ENCODE measurements at regions not wholly inside any gene's neighbourhood (a gene's known extent, or its start where the extent isn't known, plus 50 kb on each side); places are given as distances from the start of the nearest gene placed in this dataset.

GRCh38 chr2:133966720-133967304 is 287.1 kb upstream of the MGAT5 start:
- peaks cover 4% of the 10 kb centered on the region for H3K27me3 ChIP-seq (ENCODE audit: control insufficient read depth, insufficient read depth, low read length)

DNA sequence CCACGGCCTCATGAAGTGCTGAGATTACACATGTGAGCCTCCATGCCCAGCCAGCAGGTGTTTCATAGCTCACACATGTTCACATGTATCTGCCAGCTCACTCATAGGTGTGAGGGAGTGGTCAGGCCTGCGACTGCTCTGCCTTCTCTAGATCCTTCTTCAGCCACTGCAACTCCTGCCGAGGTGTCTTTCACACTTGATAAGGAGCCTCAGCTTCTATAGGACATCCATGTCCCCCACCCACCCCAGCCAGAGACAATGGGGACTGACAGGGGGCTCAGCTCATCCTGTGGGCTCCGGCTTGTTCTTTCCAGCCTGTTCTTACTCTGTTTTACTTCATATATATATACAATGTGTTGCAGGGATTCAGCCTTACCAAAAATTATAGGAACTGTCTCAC is 286.5 kb upstream of the MGAT5 start:
- no peak for DNase-seq (ENCODE audit: low read depth)
- Histone ChIP-seq H3K27me3 (ENCODE audit: control insufficient read depth, insufficient read depth, low read length) (peaks cover 4% of the 10 kb centered on the region), H3K36me3 (ENCODE audit: control insufficient read depth, insufficient read depth, low read length) (no peaks in the 10 kb centered on the region), H3K4me3 (ENCODE audit: low read depth, low read length) (no peak overlapping the region)
- TF ChIP-seq CTCF (IDR thresholded peaks at IDR 0.05; ENCODE audit: insufficient read depth, low read length, severe bottlenecking), result no peak
- FAIRE-seq, result no peak

More at GRCh38 chr2:133966720-133967304, 287.1 kb upstream of the MGAT5 start:
- Histone ChIP-seq H3K4me3 (ENCODE audit: low read depth, low read length) (no peak overlapping the region), H3K36me3 (ENCODE audit: control insufficient read depth, insufficient read depth, low read length) (no peaks in the 10 kb centered on the region)
- FAIRE-seq, result no peak
- no peak for DNase-seq (ENCODE audit: low read depth)
- TF ChIP-seq CTCF (IDR thresholded peaks at IDR 0.05; ENCODE audit: insufficient read depth, low read length, severe bottlenecking), result no peak

GRCh38 chr2:133968446-133968845 is 285.4 kb upstream of the MGAT5 start:
- DNase-seq (ENCODE audit: low read depth) (no peak), FAIRE-seq (no peak)
- no peak for TF ChIP-seq CTCF (IDR thresholded peaks at IDR 0.05; ENCODE audit: insufficient read depth, low read length, severe bottlenecking)
- H3K27me3 ChIP-seq (ENCODE audit: control insufficient read depth, insufficient read depth, low read length), result peaks cover 4% of the 10 kb centered on the region
- H3K4me3 ChIP-seq (ENCODE audit: low read depth, low read length), result no peak overlapping the region
- H3K36me3 ChIP-seq (ENCODE audit: control insufficient read depth, insufficient read depth, low read length), result no peaks in the 10 kb centered on the region

DNA sequence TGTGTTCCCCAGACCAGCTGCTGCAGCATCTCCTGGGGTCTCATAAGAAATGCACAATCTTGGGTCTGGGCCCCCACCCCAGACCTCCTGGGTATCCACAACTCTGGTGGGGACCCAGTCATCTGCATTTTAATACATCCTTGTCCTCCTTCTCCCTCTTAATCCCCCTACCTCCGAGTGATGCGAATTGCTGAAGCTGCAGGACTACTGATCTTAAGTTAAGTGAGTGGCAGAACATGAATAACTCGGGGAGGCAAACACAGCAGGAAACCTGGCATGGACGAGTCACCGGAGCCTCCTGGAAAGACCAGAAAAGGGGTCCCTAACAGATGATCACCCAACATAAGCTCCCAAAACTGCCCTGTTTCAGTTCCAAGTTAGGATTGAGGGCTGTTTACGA is 283.2 kb upstream of the MGAT5 start:
- no peak overlapping the region for H3K4me3 ChIP-seq (ENCODE audit: low read depth, low read length)
- DNase-seq (ENCODE audit: low read depth) (no peak), FAIRE-seq (no peak)
- H3K36me3 ChIP-seq (ENCODE audit: control insufficient read depth, insufficient read depth, low read length), result no peaks in the 10 kb centered on the region
- no peak for TF ChIP-seq CTCF (IDR thresholded peaks at IDR 0.05; ENCODE audit: insufficient read depth, low read length, severe bottlenecking)
- H3K27me3 ChIP-seq (ENCODE audit: control insufficient read depth, insufficient read depth, low read length), result peaks cover 4% of the 10 kb centered on the region

DNA sequence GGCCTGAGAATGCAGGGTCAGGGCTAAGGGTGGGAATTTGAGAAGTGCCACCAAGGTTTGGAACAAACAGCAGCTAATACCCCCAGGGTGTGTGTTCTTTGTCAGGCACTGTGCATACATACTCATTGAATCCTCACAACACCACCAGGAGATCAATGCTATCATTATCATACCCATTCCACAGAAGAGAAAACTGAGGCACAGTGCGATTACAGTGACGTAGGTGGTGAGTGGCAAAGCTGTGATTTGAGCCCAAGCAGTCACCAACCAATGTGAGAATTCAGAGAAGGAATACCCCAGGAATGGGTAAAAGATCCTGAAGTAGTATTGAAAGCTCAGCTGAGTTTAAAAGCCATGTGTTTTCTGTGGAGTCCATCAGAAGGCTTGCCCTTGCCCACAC is 281.6 kb upstream of the MGAT5 start:
- Histone ChIP-seq H3K27me3 (ENCODE audit: control insufficient read depth, insufficient read depth, low read length) (peaks cover 4% of the 10 kb centered on the region), H3K4me3 (ENCODE audit: low read depth, low read length) (no peak overlapping the region), H3K36me3 (ENCODE audit: control insufficient read depth, insufficient read depth, low read length) (no peaks in the 10 kb centered on the region)
- peak; percentile 80 for FAIRE-seq
- TF ChIP-seq CTCF (IDR thresholded peaks at IDR 0.05; ENCODE audit: insufficient read depth, low read length, severe bottlenecking), result no peak
- no peak for DNase-seq (ENCODE audit: low read depth)

- TF ChIP-seq CTCF (IDR thresholded peaks at IDR 0.05; ENCODE audit: insufficient read depth, low read length, severe bottlenecking), result no peak
- no peak for DNase-seq (ENCODE audit: low read depth)
- no peaks in the 10 kb centered on the region for H3K36me3 ChIP-seq (ENCODE audit: control insufficient read depth, insufficient read depth, low read length)
- H3K27me3 ChIP-seq (ENCODE audit: control insufficient read depth, insufficient read depth, low read length), result peaks cover 4% of the 10 kb centered on the region
- FAIRE-seq, result no peak
- H3K4me3 ChIP-seq (ENCODE audit: low read depth, low read length), result no peak overlapping the region
Observed at GRCh38 chr2:133972786-133973185, 281.1 kb upstream of the MGAT5 start.

Measured in bronchial epithelial cell (primary cell).